Calu3 (cell line): ENCODE measurements at regions not wholly inside any gene's neighbourhood (a gene's known extent, or its start where the extent isn't known, plus 50 kb on each side); places are given as distances from the start of the nearest gene placed in this dataset.

Source experiments
- BruUV-seq: library from RNA; stranded (reverse); fragments of 400-500 nt; replicated peaks from 2 replicates; lab custom pipeline; 2021; lab: Mats Ljungman, UMichigan
- CTCF ChIA-PET: fragments of 300-600 bp; sonication (Branson Sonifier 250); formaldehyde crosslinking; loops from one replicate; lab custom pipeline; 2022; ENCODE audit warnings: antibody characterized with exemption; lab: Charles Lee
- DNase-seq: peaks from one replicate; pipeline ENCODE4 v3.0.0; 2022
- H3K27ac Mint-ChIP-seq: one replicate; pipeline ENCODE4 v1.8.0; 2022; ENCODE audit warnings: mixed read lengths; ENCODE audit not compliant: unreplicated experiment
- H3K27me3 Mint-ChIP-seq: one replicate; pipeline ENCODE4 v1.8.0; 2022; ENCODE audit warnings: mixed read lengths; ENCODE audit not compliant: unreplicated experiment
- H3K36me3 Mint-ChIP-seq: one replicate; pipeline ENCODE4 v1.8.0; 2022; ENCODE audit warnings: mild to moderate bottlenecking, moderate library complexity, mixed read lengths; ENCODE audit not compliant: insufficient read depth, unreplicated experiment
- H3K4me1 Mint-ChIP-seq: one replicate; pipeline ENCODE4 v1.8.0; 2022; ENCODE audit warnings: mild to moderate bottlenecking, low read depth, mixed read lengths; ENCODE audit not compliant: unreplicated experiment
- H3K4me3 Mint-ChIP-seq: one replicate; pipeline ENCODE4 v1.8.0; 2022; ENCODE audit warnings: mild to moderate bottlenecking, low read depth, moderate library complexity, mixed read lengths; ENCODE audit not compliant: unreplicated experiment
- H3K9me3 Mint-ChIP-seq: one replicate; pipeline ENCODE4 v1.8.0; 2022; ENCODE audit warnings: low read depth, mixed read lengths; ENCODE audit not compliant: unreplicated experiment
- CTCF ChIP-seq: fragments of 200-600 bp; IDR thresholded peaks from one replicate; pipeline ENCODE4 v1.8.0; 2022; ENCODE audit warnings: antibody characterized with exemption; ENCODE audit not compliant: unreplicated experiment
- intact Hi-C: fragments of 100-400 bp; cut with micrococcal nuclease; formaldehyde crosslinking; loops from one replicate; pipeline ENCODE4 v1.10.0; 2022; ENCODE audit not compliant: unreplicated experiment

GRCh38 chr10:31102421-31102820 is 70.8 kb upstream of the ZNF438 start:
- Mint-ChIP-seq H3K27ac (no peak overlapping the region), H3K4me3 (no peak overlapping the region), H3K36me3 (peaks cover 15% of the 10 kb centered on the region), H3K4me1 (peaks cover 26% of the 10 kb centered on the region), H3K27me3 (no peaks in the 10 kb centered on the region), H3K9me3 (no peaks in the 10 kb centered on the region)
- CTCF ChIA-PET: no interaction called here
- no TSS peak for BruUV-seq
- no peak for TF ChIP-seq CTCF
- intact Hi-C loops: loop anchor here (5.0 kb wide), 1 partner anchor 70 kb away; the partner anchor contains the start of gene ZNF438
- DNase-seq: no peak

- no peak overlapping the region for H3K4me3 Mint-ChIP-seq
- peaks cover 15% of the 10 kb centered on the region for H3K36me3 Mint-ChIP-seq
- BruUV-seq: no TSS peak
- H3K27ac Mint-ChIP-seq: no peak overlapping the region
- CTCF ChIA-PET: interaction anchor here (0.6 kb wide), 1 partner anchor 28 kb away, joined by 6 read pairs; no protein-coding TSS in a partner anchor
- intact Hi-C loops: loop anchor here (5.0 kb wide), 1 partner anchor 71 kb away; the partner anchor contains the start of gene ZNF438
- no peaks in the 10 kb centered on the region for H3K9me3 Mint-ChIP-seq
- H3K4me1 Mint-ChIP-seq: peaks cover 26% of the 10 kb centered on the region
- no peaks in the 10 kb centered on the region for H3K27me3 Mint-ChIP-seq
- DNase-seq: no peak
- no peak for TF ChIP-seq CTCF
Measured at GRCh38 chr10:31103112-31103511, 71.4 kb upstream of the ZNF438 start.

DNA sequence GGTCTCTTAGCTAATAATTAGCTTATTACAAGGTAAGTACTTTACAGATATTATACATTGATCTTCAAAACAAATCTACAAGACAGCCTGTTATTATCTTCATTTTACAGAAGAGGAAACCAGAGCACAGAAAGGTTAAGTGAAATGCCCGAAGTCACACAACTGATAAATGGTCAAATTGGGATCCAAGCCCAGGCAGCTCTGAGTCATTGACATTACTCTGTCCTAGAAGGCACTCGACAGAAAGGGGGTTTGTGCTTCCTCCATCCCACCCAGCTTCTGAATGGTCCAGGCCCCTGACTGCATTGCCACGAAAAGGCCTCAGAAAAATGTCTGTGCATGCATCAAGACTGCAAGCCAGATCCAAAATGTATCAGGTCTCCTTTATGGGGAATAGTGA is 81.3 kb upstream of the ZNF438 start:
- H3K4me3 Mint-ChIP-seq: no peak overlapping the region
- DNase-seq: no peak
- no peak overlapping the region for H3K27ac Mint-ChIP-seq
- no peaks in the 10 kb centered on the region for H3K27me3 Mint-ChIP-seq
- peaks cover 3% of the 10 kb centered on the region for H3K4me1 Mint-ChIP-seq
- intact Hi-C loops: no loop called here
- peaks cover 8% of the 10 kb centered on the region for H3K9me3 Mint-ChIP-seq
- H3K36me3 Mint-ChIP-seq: no peaks in the 10 kb centered on the region
- TF ChIP-seq CTCF: no peak
- CTCF ChIA-PET: no interaction called here
- no TSS peak for BruUV-seq

DNA sequence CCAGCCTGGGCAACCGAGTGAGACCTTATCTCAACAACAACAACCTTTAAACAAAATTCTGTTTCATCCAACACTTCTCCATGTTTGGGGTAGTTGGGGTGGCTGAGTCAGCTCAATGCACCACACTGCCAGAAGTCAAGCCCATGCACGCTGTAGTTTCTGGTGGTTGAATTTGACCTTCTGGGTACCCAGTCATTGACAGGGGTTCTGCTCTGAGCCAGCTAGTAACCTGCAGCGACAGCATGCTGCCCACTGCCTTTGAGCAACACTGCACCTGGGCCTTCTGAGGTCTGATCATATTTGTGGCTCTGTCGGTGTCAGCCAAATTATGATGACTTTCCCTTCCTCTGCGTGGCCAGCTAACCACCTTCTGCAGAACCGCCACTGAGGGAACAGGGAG is 84.6 kb upstream of the ZNF438 start:
- CTCF ChIA-PET: interaction anchor here (1.0 kb wide), 1 partner anchor 15 kb away, joined by 4 read pairs; no protein-coding TSS in a partner anchor

More for the DNA sequence above, 84.6 kb upstream of the ZNF438 start:
- DNase-seq: no peak
- no peak for TF ChIP-seq CTCF
- H3K27ac Mint-ChIP-seq: no peak overlapping the region
- H3K9me3 Mint-ChIP-seq: peaks cover 3% of the 10 kb centered on the region
- no TSS peak for BruUV-seq
- no peaks in the 10 kb centered on the region for H3K27me3 Mint-ChIP-seq
- H3K36me3 Mint-ChIP-seq: no peaks in the 10 kb centered on the region
- intact Hi-C loops: no loop called here
- peaks cover 18% of the 10 kb centered on the region for H3K4me1 Mint-ChIP-seq
- H3K4me3 Mint-ChIP-seq: no peak overlapping the region
